ENCODE measurements at regions not wholly inside any gene's neighbourhood (a gene's known extent, or its start where the extent isn't known, plus 50 kb on each side); places are given as distances from the start of the nearest gene placed in this dataset.

GRCh38 chr9:135366104-135366503 lies 113.5 kb upstream of the PPP1R26 start:
- TF ChIP-seq REST (IDR thresholded peaks at IDR 0.05; ENCODE audit: insufficient read depth in 1 of 2, low read depth in 2 of 2, low read length in 2 of 2) = no peak
- TF ChIP-seq POLR2AphosphoS5 (IDR thresholded peaks at IDR 0.05; ENCODE audit: low read depth, low read length) = no peak
- no peak for TF ChIP-seq TAF1 (IDR thresholded peaks at IDR 0.05; ENCODE audit: borderline replicate concordance, insufficient read depth, low read length)
- no peak for TF ChIP-seq FOXP2 (optimal IDR thresholded peaks at IDR 0.05; ENCODE audit: borderline replicate concordance, extremely low read depth, extremely low read length, insufficient read depth)
